Hepatocyte (in vitro differentiated cells): ENCODE measurements at regions not wholly inside any gene's neighbourhood (a gene's known extent, or its start where the extent isn't known, plus 50 kb on each side); places are given as distances from the start of the nearest gene placed in this dataset.

ENCODE experiments used
- EZH2 ChIP-seq: fragments of 200-600 bp; sonication (generic); IDR thresholded peaks from 2 replicates; pipeline ENCODE4 v1.6.1; 2016; ENCODE audit warnings: antibody characterized with exemption, mild to moderate bottlenecking, borderline replicate concordance
- TF ChIP-seq, protein P1 (sequence below): fragments of 200-600 bp; sonication (generic); IDR thresholded peaks from 2 replicates; pipeline ENCODE4 v1.5.1; 2016; ENCODE audit warnings: antibody characterized with exemption, mild to moderate bottlenecking; ENCODE audit not compliant: poor library complexity

DNA sequence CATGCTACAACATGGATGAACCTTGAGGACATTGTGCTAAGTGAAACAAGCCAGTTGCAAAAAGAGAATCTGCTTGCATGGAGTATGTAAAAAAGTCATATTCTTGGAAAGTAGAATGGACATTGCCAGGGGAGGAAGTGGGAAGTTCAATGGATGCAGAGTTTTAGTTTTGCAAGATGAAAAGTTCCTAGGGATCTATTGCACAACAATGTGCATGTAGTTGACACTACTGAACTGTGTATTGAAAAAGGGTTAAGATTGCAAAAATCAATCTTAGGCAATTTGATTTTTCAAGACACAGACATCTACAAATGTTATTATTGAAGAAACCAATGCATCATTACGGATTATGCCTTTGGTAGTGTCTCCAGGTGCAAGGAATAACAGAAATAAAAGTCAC lies 50.3 kb upstream of the MAGI3 start:
- TF ChIP-seq, protein P1, sequence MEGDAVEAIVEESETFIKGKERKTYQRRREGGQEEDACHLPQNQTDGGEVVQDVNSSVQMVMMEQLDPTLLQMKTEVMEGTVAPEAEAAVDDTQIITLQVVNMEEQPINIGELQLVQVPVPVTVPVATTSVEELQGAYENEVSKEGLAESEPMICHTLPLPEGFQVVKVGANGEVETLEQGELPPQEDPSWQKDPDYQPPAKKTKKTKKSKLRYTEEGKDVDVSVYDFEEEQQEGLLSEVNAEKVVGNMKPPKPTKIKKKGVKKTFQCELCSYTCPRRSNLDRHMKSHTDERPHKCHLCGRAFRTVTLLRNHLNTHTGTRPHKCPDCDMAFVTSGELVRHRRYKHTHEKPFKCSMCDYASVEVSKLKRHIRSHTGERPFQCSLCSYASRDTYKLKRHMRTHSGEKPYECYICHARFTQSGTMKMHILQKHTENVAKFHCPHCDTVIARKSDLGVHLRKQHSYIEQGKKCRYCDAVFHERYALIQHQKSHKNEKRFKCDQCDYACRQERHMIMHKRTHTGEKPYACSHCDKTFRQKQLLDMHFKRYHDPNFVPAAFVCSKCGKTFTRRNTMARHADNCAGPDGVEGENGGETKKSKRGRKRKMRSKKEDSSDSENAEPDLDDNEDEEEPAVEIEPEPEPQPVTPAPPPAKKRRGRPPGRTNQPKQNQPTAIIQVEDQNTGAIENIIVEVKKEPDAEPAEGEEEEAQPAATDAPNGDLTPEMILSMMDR = no peak
- TF ChIP-seq EZH2 = no peak
